GM23338 (cell line): ENCODE measurements at regions not wholly inside any gene's neighbourhood (a gene's known extent, or its start where the extent isn't known, plus 50 kb on each side); places are given as distances from the start of the nearest gene placed in this dataset.
A peak's percentile ranks its signal among the peaks of the same experiment; 100 is the strongest.

Source experiments
- ATAC-seq: fragments of 200-7000 bp; cut with Tn5 transposase; 3 replicates; pipeline ENCODE4 v1.9.1; 2020
- DNase-seq: peaks from one replicate; pipeline ENCODE4 v3.0.0-alpha.2; 2015; ENCODE audit warnings: low spot score
- H2AFZ ChIP-seq: fragments of 200-600 bp; sonication (generic); 2 replicates; pipeline ENCODE4 v1.8.0; 2016; ENCODE audit warnings: antibody characterized with exemption, mild to moderate bottlenecking, moderate library complexity
- H3F3A ChIP-seq: fragments of 200-600 bp; sonication (generic); replicated peaks from 2 replicates; pipeline ENCODE4 v1.8.0; 2017; ENCODE audit warnings: antibody characterized with exemption, mixed run types, low read depth
- H3K27ac ChIP-seq: fragments of 200-600 bp; sonication (generic); 2 replicates; pipeline ENCODE4 v1.6.1; 2016; ENCODE audit warnings: low read depth
- H3K27me3 ChIP-seq: fragments of 200-600 bp; sonication (generic); 2 replicates; pipeline ENCODE4 v1.8.0; 2016; ENCODE audit warnings: mild to moderate bottlenecking, mixed run types, moderate library complexity; ENCODE audit not compliant: insufficient read depth
- H3K36me3 ChIP-seq: fragments of 200-600 bp; sonication (generic); 2 replicates; pipeline ENCODE4 v1.8.0; 2016; ENCODE audit warnings: mild to moderate bottlenecking; ENCODE audit not compliant: insufficient read depth
- H3K4me1 ChIP-seq: fragments of 200-600 bp; sonication (generic); 2 replicates; pipeline ENCODE4 v1.8.0; 2016; ENCODE audit warnings: mild to moderate bottlenecking, moderate library complexity; ENCODE audit not compliant: insufficient read depth
- H3K4me2 ChIP-seq: fragments of 200-600 bp; sonication (generic); 2 replicates; pipeline ENCODE4 v1.7.1; 2017; ENCODE audit warnings: mixed run types
- H3K4me3 ChIP-seq: fragments of 200-600 bp; sonication (generic); 2 replicates; pipeline ENCODE4 v1.6.1; 2016; ENCODE audit warnings: mixed run types
- H3K79me2 ChIP-seq: fragments of 200-600 bp; sonication (generic); replicated peaks from 2 replicates; pipeline ENCODE4 v1.8.0; 2017; ENCODE audit warnings: mild to moderate bottlenecking; ENCODE audit not compliant: insufficient read depth
- H3K9me2 ChIP-seq: fragments of 200-600 bp; sonication (generic); 2 replicates; pipeline ENCODE4 v1.8.0; 2017; ENCODE audit not compliant: insufficient read depth
- H4K20me1 ChIP-seq: fragments of 200-600 bp; sonication (generic); replicated peaks from 2 replicates; pipeline ENCODE4 v1.8.0; 2017; ENCODE audit warnings: mild to moderate bottlenecking; ENCODE audit not compliant: insufficient read depth
- H3K27ac Mint-ChIP-seq: 2 replicates; pipeline ENCODE4 v1.8.0; 2020; ENCODE audit warnings: inconsistent platforms, mild to moderate bottlenecking, moderate library complexity, mixed read lengths
- H3K27me3 Mint-ChIP-seq: 3 replicates; pipeline ENCODE4 v1.8.0; 2022; ENCODE audit warnings: low read depth, mild to moderate bottlenecking, moderate library complexity, mixed read lengths, inconsistent platforms; ENCODE audit not compliant: insufficient read depth, poor library complexity
- H3K36me3 Mint-ChIP-seq: 3 replicates; pipeline ENCODE4 v1.8.0; 2021; ENCODE audit warnings: low read depth, mild to moderate bottlenecking, inconsistent platforms, moderate library complexity, mixed read lengths
- H3K4me1 Mint-ChIP-seq: 3 replicates; pipeline ENCODE4 v1.8.0; 2020; ENCODE audit warnings: mild to moderate bottlenecking, inconsistent platforms, mixed read lengths
- H3K4me3 Mint-ChIP-seq: 3 replicates; pipeline ENCODE4 v1.8.0; 2021; ENCODE audit warnings: moderate library complexity, mild to moderate bottlenecking, inconsistent platforms, mixed read lengths
- H3K9me3 Mint-ChIP-seq: 3 replicates; pipeline ENCODE4 v1.8.0; 2020; ENCODE audit warnings: moderate library complexity, mild to moderate bottlenecking, inconsistent platforms, mixed read lengths
- CREB1 ChIP-seq: fragments of 250-450 bp; sonication (Bioruptor Pico); IDR thresholded peaks from 2 replicates; pipeline ENCODE4 v1.5.0; 2020; ENCODE audit warnings: low read depth, mild to moderate bottlenecking, moderate library complexity
- CTCF ChIP-seq, 2 experiments: fragments of 200-600 bp in 1 of 2; sonication (generic) in 1 of 2; conservative IDR thresholded peaks; 2 replicates each; pipeline versions ENCODE4 v1.5.1 to v1.6.1; 2016 to 2017; ENCODE audit warnings: antibody characterized with exemption in 2 of 2, low read depth in 2 of 2, mild to moderate bottlenecking in 2 of 2, moderate library complexity in 1 of 2
- EZH2 ChIP-seq: fragments of 200-600 bp; sonication (generic); IDR thresholded peaks from one replicate; pipeline ENCODE4 v1.8.0; 2017; ENCODE audit warnings: antibody characterized with exemption, mild to moderate bottlenecking, low read depth; ENCODE audit not compliant: unreplicated experiment
- EZH2phosphoT487 ChIP-seq: fragments of 200-600 bp; sonication (generic); IDR thresholded peaks from one replicate; pipeline ENCODE4 v1.8.1; 2018; ENCODE audit warnings: antibody characterized with exemption; ENCODE audit not compliant: unreplicated experiment
- JUNB ChIP-seq: IDR thresholded peaks from one replicate; pipeline ENCODE4 v1.6.1; 2016; ENCODE audit warnings: antibody characterized with exemption; ENCODE audit not compliant: unreplicated experiment
- NANOG ChIP-seq: IDR thresholded peaks from 2 replicates; pipeline ENCODE4 v1.6.1; 2016; ENCODE audit warnings: antibody characterized with exemption, borderline replicate concordance
- POLR2AphosphoS5 ChIP-seq: IDR thresholded peaks from 2 replicates; pipeline ENCODE4 v1.6.1; 2016; ENCODE audit warnings: antibody characterized with exemption, low read depth
- ZNF331 ChIP-seq: fragments of 250-450 bp; sonication (Bioruptor Pico); IDR thresholded peaks from 2 replicates; pipeline ENCODE4 v1.5.0; 2020; ENCODE audit warnings: low read depth, mild to moderate bottlenecking, moderate library complexity
- ZNF462 ChIP-seq: fragments of 250-450 bp; sonication (Bioruptor Pico); IDR thresholded peaks from 2 replicates; pipeline ENCODE4 v1.5.0; 2020; ENCODE audit warnings: mild to moderate bottlenecking, moderate library complexity

DNA sequence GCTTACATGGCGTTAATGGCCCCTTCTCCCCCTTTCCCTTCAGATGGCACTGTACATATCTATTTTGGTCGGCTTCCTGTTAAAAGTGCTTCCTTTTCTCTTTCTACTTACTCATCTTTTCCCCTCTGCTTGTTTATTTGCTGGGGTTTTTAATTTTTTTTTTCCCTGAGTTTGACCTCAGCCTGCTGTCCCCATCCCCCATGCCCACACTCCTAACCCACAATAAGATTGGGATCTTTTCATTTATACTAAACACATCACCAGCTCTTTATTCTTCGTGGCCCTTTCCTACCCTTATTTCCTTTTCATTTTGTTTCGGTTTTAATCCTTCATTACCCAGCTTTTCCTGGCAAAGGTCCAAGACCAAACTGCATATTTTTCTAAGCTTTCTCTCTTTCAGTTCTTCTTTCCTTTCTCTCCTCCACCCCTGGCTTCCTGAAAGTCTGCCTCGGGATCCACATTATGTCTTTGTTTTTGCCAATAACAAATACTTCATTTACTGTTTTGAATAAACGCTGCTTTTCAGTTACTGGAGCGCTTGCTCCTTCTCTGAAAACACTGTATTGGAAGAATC is 152.0 kb upstream of the USP9X start (continued):
- TF ChIP-seq EZH2phosphoT487 (no peak), POLR2AphosphoS5 (no peak), ZNF462 (CRISPR knock-in tag) (no peak)

- no peak overlapping the region for H3K4me3 Mint-ChIP-seq
- no peak for DNase-seq
Observed at GRCh38 chrX:40933706-40934425, 151.4 kb upstream of the USP9X start.

More at GRCh38 chrX:40933706-40934425, 151.4 kb upstream of the USP9X start:
- Histone ChIP-seq H3K4me1 (peaks cover 8% of the 10 kb centered on the region; the same call in 1 of the 2 replicates), H3K36me3 (no peaks in the 10 kb centered on the region), H4K20me1 (no peaks in the 10 kb centered on the region), H3F3A (no peaks in the 10 kb centered on the region), H3K4me2 (no peak overlapping the region), H3K27ac (no peak overlapping the region), H3K27me3 (no peaks in the 10 kb centered on the region), H2AFZ (peak overlapping the region; percentile 56; the same call in 1 of the 2 replicates), H3K4me3 (no peak overlapping the region), H3K79me2 (no peaks in the 10 kb centered on the region), H3K9me2 (no peaks in the 10 kb centered on the region)
- H3K4me1 Mint-ChIP-seq: peaks cover 11% of the 10 kb centered on the region
- TF ChIP-seq CREB1: no peak
- peak in 1 of 2 experiments; percentile 51; a peak in 2 of 4 replicates for TF ChIP-seq CTCF (conservative IDR thresholded peaks at IDR 0.05; ENCODE audit: low read depth in 2 of 2)
- TF ChIP-seq EZH2phosphoT487: no peak
- TF ChIP-seq NANOG: no peak
- TF ChIP-seq EZH2: no peak
- no peak for TF ChIP-seq JUNB
- no peak for TF ChIP-seq ZNF331 (CRISPR knock-in tag)
- H3K36me3 Mint-ChIP-seq: no peaks in the 10 kb centered on the region
- H3K27ac Mint-ChIP-seq: no peak overlapping the region
- peaks cover 8% of the 10 kb centered on the region for H3K27me3 Mint-ChIP-seq
- peaks cover 2% of the 10 kb centered on the region; the same call in 1 of the 3 replicates for H3K9me3 Mint-ChIP-seq
- ATAC-seq: peak; percentile 55
